Effector memory CD8-positive, alpha-beta T cell (primary cell): ENCODE measurements at regions not wholly inside any gene's neighbourhood (a gene's known extent, or its start where the extent isn't known, plus 50 kb on each side); places are given as distances from the start of the nearest gene placed in this dataset.

Experiments used
- ATAC-seq: fragments of 150-1000 bp; cut with Tn5 transposase; replicated peaks from 2 replicates; pipeline ENCODE4 v1.10.0; 2021; ENCODE audit warnings: mild to moderate bottlenecking, moderate library complexity
- DNase-seq, 3 experiments: peaks; one replicate each; pipeline ENCODE4 v3.0.0; 2021
- H3K27ac Mint-ChIP-seq, 2 donors: one replicate each; pipeline ENCODE4 v1.8.0; 2022; ENCODE audit warnings: mild to moderate bottlenecking in 2 of 2, mixed read lengths in 2 of 2, moderate library complexity in 2 of 2
- H3K27me3 Mint-ChIP-seq, 2 donors: one replicate each; pipeline ENCODE4 v1.8.0; 2022; ENCODE audit warnings: mixed read lengths in 2 of 2
- H3K36me3 Mint-ChIP-seq: one replicate; pipeline ENCODE4 v1.8.0; 2022; ENCODE audit warnings: mild to moderate bottlenecking, moderate library complexity, mixed read lengths; ENCODE audit not compliant: insufficient read depth
- H3K4me1 Mint-ChIP-seq, 2 donors: one replicate each; pipeline ENCODE4 v1.8.0; 2022; ENCODE audit warnings: low read depth in 2 of 2, mixed read lengths in 2 of 2
- H3K4me3 Mint-ChIP-seq, 2 donors: one replicate each; pipeline ENCODE4 v1.8.0; 2022; ENCODE audit warnings: mild to moderate bottlenecking in 2 of 2, mixed read lengths in 2 of 2, moderate library complexity in 2 of 2
- H3K9me3 Mint-ChIP-seq, 2 donors: one replicate each; pipeline ENCODE4 v1.8.0; 2022; ENCODE audit warnings: mixed read lengths in 2 of 2

DNA sequence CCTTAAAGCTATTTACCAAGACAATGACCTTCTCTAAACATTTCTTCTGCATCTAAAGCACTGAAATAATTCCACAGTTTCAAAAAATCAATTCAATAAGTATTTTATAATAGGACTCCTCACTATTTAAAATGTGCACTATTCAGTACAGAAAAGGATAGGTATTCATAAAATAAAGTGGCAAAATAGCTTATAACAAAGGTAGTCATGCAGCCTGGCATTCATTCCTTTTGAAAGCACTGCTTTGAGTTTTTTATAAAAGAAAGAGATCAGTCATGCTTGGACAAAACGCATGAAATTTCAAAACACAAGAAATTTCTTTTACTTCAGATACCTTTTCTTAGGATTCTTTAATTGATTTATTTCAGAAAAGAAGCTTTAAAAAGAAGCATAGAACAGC lies 689.7 kb upstream of the PHF14 start:
- no peak overlapping the region for H3K27ac Mint-ChIP-seq
- DNase-seq = no peak
- no peak for ATAC-seq
- no peaks in the 10 kb centered on the region for H3K27me3 Mint-ChIP-seq
- H3K4me1 Mint-ChIP-seq = no peaks in the 10 kb centered on the region
- H3K36me3 Mint-ChIP-seq = no peaks in the 10 kb centered on the region
- H3K4me3 Mint-ChIP-seq = no peak overlapping the region
- peaks cover 2 to 7% of the 10 kb centered on the region in 2 donors for H3K9me3 Mint-ChIP-seq

DNA sequence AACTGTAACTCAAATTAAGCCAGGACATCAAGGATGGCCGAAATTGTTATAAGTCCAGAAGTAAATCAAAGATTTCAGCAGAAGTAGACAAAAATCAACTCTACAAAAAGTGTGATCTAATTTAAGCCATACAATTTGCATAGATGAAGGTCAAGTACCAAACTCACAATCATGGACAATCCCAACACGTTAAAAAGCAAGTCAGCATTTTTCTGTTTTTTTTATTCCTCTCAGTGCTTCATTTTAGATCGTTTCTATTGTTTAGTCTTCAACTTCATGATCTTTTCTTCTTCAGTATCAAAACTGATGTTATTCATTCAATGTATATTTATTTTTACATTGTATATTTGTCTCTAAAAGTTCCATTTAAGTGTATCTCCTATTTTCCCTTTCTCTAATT lies 674.3 kb upstream of the PHF14 start:
- Mint-ChIP-seq H3K36me3 (no peaks in the 10 kb centered on the region), H3K4me1 (no peaks in the 10 kb centered on the region), H3K9me3 (peaks cover 0 to 2% of the 10 kb centered on the region in 2 donors), H3K4me3 (no peak overlapping the region), H3K27ac (no peak overlapping the region), H3K27me3 (no peaks in the 10 kb centered on the region)
- no peak for DNase-seq
- ATAC-seq = no peak

DNA sequence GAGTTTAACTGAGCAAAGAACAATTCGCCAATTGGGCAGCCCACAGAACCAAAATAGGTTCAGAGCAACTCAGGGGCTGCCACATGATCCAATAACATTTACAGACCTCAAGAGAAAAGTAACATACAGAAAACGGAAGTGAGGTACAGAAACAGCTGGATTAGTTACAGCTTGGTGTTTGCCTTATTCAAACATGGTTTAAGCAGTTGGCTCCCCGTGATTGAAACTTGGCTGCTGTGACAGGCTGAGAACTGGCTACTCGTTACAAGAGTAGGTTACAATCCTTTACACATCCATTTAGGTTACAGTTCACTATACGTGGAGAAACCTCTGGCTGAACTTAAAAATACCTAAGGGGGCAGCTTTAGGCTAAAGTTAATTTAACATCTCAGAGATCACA lies 673.1 kb upstream of the PHF14 start:
- Mint-ChIP-seq H3K4me3 (no peak overlapping the region), H3K4me1 (no peaks in the 10 kb centered on the region), H3K27ac (no peak overlapping the region), H3K27me3 (no peaks in the 10 kb centered on the region), H3K9me3 (peaks cover 0 to 2% of the 10 kb centered on the region in 2 donors), H3K36me3 (no peaks in the 10 kb centered on the region)
- no peak for ATAC-seq
- no peak for DNase-seq

DNA sequence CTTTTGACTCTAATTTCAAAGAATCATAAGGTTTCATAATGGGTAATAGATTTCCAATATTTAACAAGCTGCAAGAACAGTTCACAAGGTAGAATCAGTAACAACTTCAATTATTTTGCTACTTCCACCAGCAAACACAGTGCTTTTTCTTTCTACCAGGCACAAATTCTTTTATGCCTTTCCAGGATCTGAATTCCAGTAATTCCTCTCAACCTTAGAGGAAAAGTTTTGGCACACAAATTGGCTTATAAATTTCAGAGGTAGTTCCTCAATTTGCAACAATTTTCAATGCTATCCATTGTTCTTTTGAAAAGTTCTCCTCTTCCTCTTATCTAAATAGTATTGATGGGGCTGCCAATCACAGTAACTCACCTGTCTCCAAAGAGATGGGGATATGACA lies 665.4 kb upstream of the PHF14 start:
- Mint-ChIP-seq H3K9me3 (peaks cover 1 to 6% of the 10 kb centered on the region in 2 donors), H3K4me1 (no peaks in the 10 kb centered on the region), H3K36me3 (no peaks in the 10 kb centered on the region), H3K4me3 (no peak overlapping the region), H3K27ac (no peak overlapping the region), H3K27me3 (no peaks in the 10 kb centered on the region)
- no peak for DNase-seq
- no peak for ATAC-seq

DNA sequence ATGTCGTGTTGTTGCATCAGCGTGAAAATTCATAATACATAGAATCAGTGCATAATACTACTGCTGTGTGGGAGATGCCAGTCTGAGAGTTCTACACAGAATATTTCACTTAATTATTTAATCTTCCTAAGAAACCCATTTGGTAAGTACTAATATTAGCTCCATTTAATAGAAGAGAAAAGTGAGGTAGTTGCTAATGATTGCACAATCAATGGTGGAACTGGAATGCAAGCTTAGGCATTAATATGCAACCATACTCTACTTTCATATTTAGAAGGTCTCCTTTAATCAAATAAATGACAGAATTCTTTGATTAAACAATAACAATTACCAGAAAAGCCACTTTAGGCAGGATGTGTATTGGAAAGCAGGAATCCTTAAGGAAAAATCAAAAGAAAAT lies 660.7 kb upstream of the PHF14 start:
- no peak for DNase-seq
- peaks cover 8% of the 10 kb centered on the region in 2 donors for H3K9me3 Mint-ChIP-seq
- H3K36me3 Mint-ChIP-seq = peaks cover 3% of the 10 kb centered on the region
- H3K27ac Mint-ChIP-seq = no peak overlapping the region
- ATAC-seq = no peak
- no peak overlapping the region for H3K4me3 Mint-ChIP-seq
- H3K27me3 Mint-ChIP-seq = no peaks in the 10 kb centered on the region
- no peaks in the 10 kb centered on the region for H3K4me1 Mint-ChIP-seq

DNA sequence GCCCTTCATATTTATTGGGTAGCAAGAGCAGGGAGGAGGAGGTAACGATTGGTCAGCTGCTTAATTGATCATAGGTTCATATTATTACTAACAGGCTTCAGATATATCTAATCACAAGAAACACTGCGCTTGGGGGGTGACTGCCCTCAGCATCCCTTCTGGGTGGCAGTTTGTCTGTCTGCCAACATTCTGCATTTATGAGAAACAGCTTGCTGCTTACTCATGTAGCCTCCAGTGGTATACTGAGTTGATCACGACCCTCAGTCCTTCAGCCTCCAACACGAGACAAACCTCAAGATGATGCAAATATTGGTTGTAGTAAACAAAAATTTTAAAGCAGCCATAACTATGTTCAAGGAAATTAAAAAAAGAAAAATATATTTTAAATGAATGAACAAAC lies 657.8 kb upstream of the PHF14 start:
- H3K9me3 Mint-ChIP-seq = peaks cover 10 to 15% of the 10 kb centered on the region in 2 donors
- DNase-seq = no peak
- peaks cover 3% of the 10 kb centered on the region for H3K36me3 Mint-ChIP-seq
- no peak overlapping the region for H3K4me3 Mint-ChIP-seq
- H3K4me1 Mint-ChIP-seq = no peaks in the 10 kb centered on the region
- H3K27ac Mint-ChIP-seq = no peak overlapping the region
- no peak for ATAC-seq
- H3K27me3 Mint-ChIP-seq = no peaks in the 10 kb centered on the region

DNA sequence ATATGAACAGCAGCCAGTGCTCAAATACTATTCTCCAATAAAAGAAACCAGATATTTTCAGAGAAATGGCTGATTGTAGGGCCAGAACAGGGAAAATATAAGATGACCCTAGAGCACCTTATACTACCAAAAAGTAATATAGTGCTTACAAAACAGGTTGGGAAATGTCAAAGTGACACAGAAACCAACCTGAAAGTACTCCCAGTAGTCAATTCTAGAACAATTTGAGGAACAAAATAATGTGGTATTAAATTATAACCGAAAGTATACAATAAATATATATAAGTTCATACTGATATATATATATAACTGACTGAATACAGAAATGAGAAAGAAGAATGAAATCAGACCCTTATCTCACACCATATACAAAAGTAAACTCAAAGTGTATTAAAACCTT lies 657.2 kb upstream of the PHF14 start:
- no peak for ATAC-seq
- Mint-ChIP-seq H3K27ac (no peak overlapping the region), H3K9me3 (peaks cover 13 to 15% of the 10 kb centered on the region in 2 donors), H3K4me1 (no peaks in the 10 kb centered on the region), H3K36me3 (peaks cover 3% of the 10 kb centered on the region), H3K27me3 (no peaks in the 10 kb centered on the region), H3K4me3 (no peak overlapping the region)
- no peak for DNase-seq

DNA sequence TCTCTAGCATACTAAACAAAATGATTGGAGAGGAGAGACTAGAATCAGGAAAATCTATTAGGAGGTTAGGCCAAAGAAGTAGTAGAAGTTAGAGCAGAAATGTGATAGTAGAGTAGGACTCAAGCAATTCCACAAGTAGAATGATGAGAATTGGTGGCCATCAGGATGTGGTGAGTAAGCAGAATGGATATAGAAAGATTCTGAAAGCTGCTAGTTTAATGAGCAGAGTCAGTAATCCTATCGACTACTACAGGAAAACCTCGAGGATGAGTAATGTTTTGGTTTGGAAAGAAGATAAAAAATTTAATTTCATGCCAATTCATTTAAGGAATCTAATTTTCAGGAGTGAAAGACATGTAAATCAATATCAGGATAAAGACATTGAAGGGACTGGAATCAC lies 648.3 kb upstream of the PHF14 start:
- no peak overlapping the region for H3K27ac Mint-ChIP-seq
- H3K4me1 Mint-ChIP-seq = no peaks in the 10 kb centered on the region
- no peaks in the 10 kb centered on the region for H3K36me3 Mint-ChIP-seq
- H3K9me3 Mint-ChIP-seq = peaks cover 7 to 16% of the 10 kb centered on the region in 2 donors
- DNase-seq = no peak
- ATAC-seq = no peak
- no peaks in the 10 kb centered on the region for H3K27me3 Mint-ChIP-seq
- no peak overlapping the region for H3K4me3 Mint-ChIP-seq

DNA sequence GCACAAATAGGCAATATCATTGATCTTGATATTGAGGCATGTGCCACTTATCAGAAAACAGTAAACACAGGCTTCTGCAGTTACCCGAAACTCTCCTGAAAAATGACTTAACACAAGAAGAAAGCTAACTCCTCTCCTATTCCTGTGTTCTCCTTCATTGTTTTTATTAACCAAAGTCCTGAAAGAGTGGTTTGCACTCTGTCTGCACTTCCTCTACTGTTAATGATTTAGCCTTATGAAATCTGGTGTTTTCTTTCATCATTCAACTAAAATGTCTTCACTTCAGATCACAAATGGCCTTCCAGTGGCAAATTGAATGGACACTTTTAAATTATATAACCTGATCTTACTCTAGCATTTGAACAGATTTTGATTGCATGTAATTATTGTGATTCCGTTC lies 630.6 kb upstream of the PHF14 start:
- H3K9me3 Mint-ChIP-seq = peaks cover 0 to 3% of the 10 kb centered on the region in 2 donors
- ATAC-seq = no peak
- no peak overlapping the region for H3K4me3 Mint-ChIP-seq
- no peak for DNase-seq
- H3K4me1 Mint-ChIP-seq = no peaks in the 10 kb centered on the region
- H3K27ac Mint-ChIP-seq = no peak overlapping the region
- no peaks in the 10 kb centered on the region for H3K27me3 Mint-ChIP-seq
- H3K36me3 Mint-ChIP-seq = no peaks in the 10 kb centered on the region

DNA sequence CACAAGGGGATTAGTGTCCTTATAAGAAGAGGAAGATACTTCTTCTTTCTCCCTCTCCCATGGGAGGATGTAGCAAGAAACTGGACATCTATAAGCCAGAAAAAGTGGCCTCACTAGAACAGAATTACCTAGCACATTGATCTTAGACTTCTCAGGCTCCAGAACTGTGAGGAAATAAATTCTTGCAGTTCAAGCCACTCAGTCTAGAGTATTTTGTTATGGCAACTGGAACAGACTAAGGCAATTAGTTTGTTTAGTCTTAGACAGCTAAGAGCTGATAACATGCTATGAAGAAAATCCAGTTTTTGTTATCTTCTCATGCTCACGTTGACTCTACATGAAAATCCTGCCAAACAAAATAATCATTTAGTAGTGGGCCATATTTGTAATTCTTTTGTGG lies 627.6 kb upstream of the PHF14 start:
- Mint-ChIP-seq H3K36me3 (no peaks in the 10 kb centered on the region), H3K4me3 (no peak overlapping the region), H3K4me1 (no peaks in the 10 kb centered on the region), H3K27ac (no peak overlapping the region), H3K27me3 (no peaks in the 10 kb centered on the region), H3K9me3 (no peaks in the 10 kb centered on the region)
- DNase-seq (no peak), ATAC-seq (no peak)

DNA sequence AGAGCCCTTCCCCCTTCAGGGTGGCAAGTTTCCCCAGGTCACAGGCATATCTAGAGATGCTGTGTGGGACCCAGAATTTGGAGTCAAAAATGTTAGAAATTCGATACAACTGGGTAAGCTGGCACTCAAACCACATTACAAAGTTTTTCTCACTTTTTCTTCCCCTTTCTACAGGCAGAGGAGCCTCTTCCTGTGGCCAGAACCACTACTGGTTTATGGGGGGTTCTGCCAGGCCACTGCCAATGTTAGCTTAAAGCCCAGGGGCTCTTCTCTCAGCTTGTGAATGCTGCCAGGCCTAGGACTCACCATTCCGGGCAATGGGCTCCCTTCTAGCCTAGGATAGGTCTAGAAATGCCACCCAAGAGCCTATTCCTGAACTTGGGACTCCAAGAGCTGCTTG lies 617.9 kb upstream of the PHF14 start:
- no peak overlapping the region for H3K4me3 Mint-ChIP-seq
- no peaks in the 10 kb centered on the region for H3K4me1 Mint-ChIP-seq
- H3K27me3 Mint-ChIP-seq = no peaks in the 10 kb centered on the region
- no peak overlapping the region for H3K27ac Mint-ChIP-seq
- peaks cover 3 to 7% of the 10 kb centered on the region in 2 donors for H3K9me3 Mint-ChIP-seq
- ATAC-seq (no peak), DNase-seq (no peak)
- H3K36me3 Mint-ChIP-seq = no peaks in the 10 kb centered on the region

DNA sequence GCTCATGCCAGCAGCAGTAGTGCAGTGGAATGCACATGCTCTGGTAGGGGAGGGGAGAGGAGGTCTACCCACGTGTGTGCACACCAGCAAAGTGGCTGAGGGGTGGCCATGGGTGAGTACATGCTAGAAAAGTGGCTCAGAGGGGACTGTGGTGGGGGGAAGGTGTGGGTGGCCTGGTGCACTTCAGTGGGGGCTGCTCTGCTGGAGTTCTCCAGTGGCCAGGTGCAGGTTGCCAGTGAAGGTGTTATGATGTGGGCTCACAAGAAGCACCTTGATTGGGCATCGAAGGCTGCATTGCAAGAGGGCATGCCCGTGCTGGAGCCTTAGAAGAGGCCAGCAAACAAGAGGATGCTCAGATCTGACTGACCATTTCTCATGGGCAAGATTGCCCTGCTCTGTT lies 613.6 kb upstream of the PHF14 start:
- H3K4me1 Mint-ChIP-seq = no peaks in the 10 kb centered on the region
- H3K4me3 Mint-ChIP-seq = no peak overlapping the region
- H3K27ac Mint-ChIP-seq = no peak overlapping the region
- H3K9me3 Mint-ChIP-seq = peaks cover 0 to 2% of the 10 kb centered on the region in 2 donors
- DNase-seq = no peak
- H3K27me3 Mint-ChIP-seq = no peaks in the 10 kb centered on the region
- H3K36me3 Mint-ChIP-seq = no peaks in the 10 kb centered on the region
- ATAC-seq = no peak

DNA sequence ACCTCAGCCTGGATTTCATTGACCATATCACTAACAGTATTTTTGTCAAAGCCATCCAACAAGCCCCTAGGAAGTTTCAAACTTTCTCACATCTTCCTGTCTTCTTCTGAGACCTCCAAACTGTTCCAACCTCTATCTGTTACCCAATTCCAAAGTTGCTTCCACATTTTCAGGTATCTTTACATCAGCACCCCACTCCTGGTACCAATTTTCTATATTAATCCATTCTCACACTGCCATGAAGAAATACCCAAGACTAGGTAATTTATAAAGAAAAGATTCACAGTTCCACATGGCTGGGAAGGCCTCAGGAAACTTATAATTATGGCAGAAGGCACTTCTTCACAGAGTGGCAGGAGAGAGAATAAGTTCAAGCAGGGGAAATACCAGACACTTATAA lies 571.9 kb upstream of the PHF14 start:
- no peak for ATAC-seq
- H3K4me1 Mint-ChIP-seq = no peaks in the 10 kb centered on the region
- no peak overlapping the region for H3K27ac Mint-ChIP-seq
- H3K27me3 Mint-ChIP-seq = no peaks in the 10 kb centered on the region
- peaks cover 11 to 22% of the 10 kb centered on the region in 2 donors for H3K9me3 Mint-ChIP-seq
- no peaks in the 10 kb centered on the region for H3K36me3 Mint-ChIP-seq
- H3K4me3 Mint-ChIP-seq = no peak overlapping the region
- DNase-seq = no peak

DNA sequence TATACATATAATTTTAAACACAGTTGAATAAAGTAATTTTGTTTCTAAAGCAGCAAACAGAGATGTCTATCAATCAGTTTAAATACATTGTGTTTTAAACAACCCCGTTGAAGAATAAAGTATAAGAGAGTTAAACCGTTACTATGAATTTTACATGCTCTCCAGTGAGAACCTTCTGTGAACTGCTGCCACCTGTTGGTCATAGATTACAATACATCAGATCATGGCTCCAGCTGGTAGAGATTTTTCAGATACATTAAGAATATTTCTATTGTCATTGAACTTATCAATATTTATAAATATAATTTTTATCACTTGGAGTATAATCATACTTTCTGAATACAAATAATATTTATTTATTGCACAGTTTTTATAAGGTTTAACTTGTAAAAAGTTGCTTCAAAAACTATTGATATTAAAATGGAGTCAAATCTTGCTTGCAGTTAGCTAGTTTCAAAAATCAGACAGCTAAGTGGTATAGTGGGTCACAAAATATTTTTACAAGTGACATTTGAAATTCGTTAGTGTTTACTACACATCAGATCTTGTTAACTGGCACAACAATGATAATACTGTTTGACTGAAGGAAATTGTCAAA lies 561.2 kb upstream of the PHF14 start:
- no peaks in the 10 kb centered on the region for H3K36me3 Mint-ChIP-seq

DNA sequence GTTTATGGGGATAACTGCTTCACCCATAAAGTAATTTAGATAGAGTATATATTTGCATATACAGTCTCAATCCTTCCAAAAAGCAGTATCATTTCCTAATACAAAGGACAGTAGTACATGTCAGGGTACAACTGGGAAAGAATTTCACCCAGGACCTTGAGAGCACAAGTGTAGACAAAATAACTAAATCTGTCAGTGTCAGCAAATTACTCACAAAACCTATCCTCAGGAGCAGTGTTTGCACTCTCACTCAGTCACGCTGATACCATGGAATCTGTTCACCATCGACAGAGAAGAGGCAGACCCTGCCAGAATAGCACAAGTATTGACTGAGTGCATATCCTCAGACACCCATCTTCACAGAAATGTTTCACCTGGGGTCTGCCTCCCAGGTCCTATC lies 554.7 kb upstream of the PHF14 start:
- DNase-seq (no peak), ATAC-seq (no peak)
- H3K4me1 Mint-ChIP-seq = no peaks in the 10 kb centered on the region
- H3K36me3 Mint-ChIP-seq = no peaks in the 10 kb centered on the region
- H3K27me3 Mint-ChIP-seq = no peaks in the 10 kb centered on the region
- H3K4me3 Mint-ChIP-seq = no peak overlapping the region
- H3K9me3 Mint-ChIP-seq = no peaks in the 10 kb centered on the region
- H3K27ac Mint-ChIP-seq = no peak overlapping the region

More for the DNA sequence above, 561.2 kb upstream of the PHF14 start:
- no peak for DNase-seq
- Mint-ChIP-seq H3K27me3 (no peaks in the 10 kb centered on the region), H3K4me1 (no peaks in the 10 kb centered on the region), H3K27ac (no peak overlapping the region), H3K9me3 (no peaks in the 10 kb centered on the region), H3K4me3 (no peak overlapping the region)
- ATAC-seq = no peak
